ENCODE measurements at regions not wholly inside any gene's neighbourhood (a gene's known extent, or its start where the extent isn't known, plus 50 kb on each side); places are given as distances from the start of the nearest gene placed in this dataset.

- Histone ChIP-seq H3K9ac (ENCODE audit: insufficient read depth, low read depth, low read length) (no peak overlapping the region), H3K4me2 (ENCODE audit: low read depth, low read length) (no peak overlapping the region), H2AFZ (ENCODE audit: low read length) (no peak overlapping the region), H3K27ac (ENCODE audit: extremely low read length, insufficient read depth, low read length) (no peak overlapping the region), H3K36me3 (replicated peaks in 1 of 2; ENCODE audit: control insufficient read depth in 1 of 2, insufficient read depth in 2 of 2, low read length in 2 of 2) (no peaks in the 10 kb centered on the region), H3K27me3 (ENCODE audit: control insufficient read depth in 1 of 2, insufficient read depth in 2 of 2, low read length in 2 of 2) (no peaks in the 10 kb centered on the region), H3K4me3 (replicated peaks in 1 of 3; ENCODE audit: insufficient read depth in 1 of 3, low read depth in 2 of 3, low read length in 3 of 3) (no peak overlapping the region), H3K4me1 (ENCODE audit: insufficient read depth, low read length) (no peaks in the 10 kb centered on the region), H3K9me3 (ENCODE audit: low read length) (peaks cover 38% of the 10 kb centered on the region), H3K79me2 (ENCODE audit: insufficient read depth, low read length) (no peaks in the 10 kb centered on the region), H4K20me1 (ENCODE audit: insufficient read depth, low read length) (no peaks in the 10 kb centered on the region)
- WGBS (ENCODE audit: low lambda C conversion rate), result 45% methylated on average over 10 of the region's 11 CpGs
- no TSS peak for BruUV-seq (replicated peaks)
- intact Hi-C loops (cut with micrococcal nuclease; ENCODE audit: unreplicated experiment), result no loop called here
- FAIRE-seq, result no peak
- TF ChIP-seq, protein P1, sequence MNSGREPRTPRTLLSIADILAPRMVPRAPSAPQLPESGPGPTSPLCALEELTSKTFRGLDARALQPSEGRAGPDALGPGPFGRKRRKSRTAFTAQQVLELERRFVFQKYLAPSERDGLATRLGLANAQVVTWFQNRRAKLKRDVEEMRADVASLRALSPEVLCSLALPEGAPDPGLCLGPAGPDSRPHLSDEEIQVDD (CRISPR knock-in tag; IDR thresholded peaks at IDR 0.05; ENCODE audit: borderline replicate concordance), result no peak
- no peak for TF ChIP-seq ZNF570 (CRISPR knock-in tag; IDR thresholded peaks at IDR 0.05; ENCODE audit: borderline replicate concordance)
- TF ChIP-seq CCDC6 (CRISPR knock-in tag; IDR thresholded peaks at IDR 0.05), result no peak
- no peak for TF ChIP-seq KLF6 (CRISPR knock-in tag; IDR thresholded peaks at IDR 0.05)
- TF ChIP-seq PHF5A (CRISPR knock-in tag; IDR thresholded peaks at IDR 0.05; ENCODE audit: low read depth, unreplicated experiment), result no peak
- TF ChIP-seq ZBTB2 (CRISPR knock-in tag; IDR thresholded peaks at IDR 0.05; ENCODE audit: low read depth), result no peak
- TF ChIP-seq ZMYM2 (CRISPR knock-in tag; IDR thresholded peaks at IDR 0.05), result no peak
- no peak for TF ChIP-seq BRF2 (CRISPR knock-in tag; IDR thresholded peaks at IDR 0.05)
- no peak for TF ChIP-seq TFDP2 (CRISPR knock-in tag; IDR thresholded peaks at IDR 0.05)
- no peak for TF ChIP-seq MED8 (CRISPR knock-in tag; IDR thresholded peaks at IDR 0.05; ENCODE audit: insufficient replicate concordance)
- no peak for TF ChIP-seq ZNF549 (CRISPR knock-in tag; IDR thresholded peaks at IDR 0.05)
- no peak for TF ChIP-seq ARNT (IDR thresholded peaks at IDR 0.05)
- no peak for TF ChIP-seq UBTF (CRISPR knock-in tag; IDR thresholded peaks at IDR 0.05)
- no peak for TF ChIP-seq ZNF781 (CRISPR knock-in tag; IDR thresholded peaks at IDR 0.05; ENCODE audit: borderline replicate concordance, not compliant biosample characterization)
- no peak for TF ChIP-seq IKZF4 (CRISPR knock-in tag; IDR thresholded peaks at IDR 0.05; ENCODE audit: borderline replicate concordance, low read depth, not compliant biosample characterization)
- CTCF ChIA-PET (ENCODE audit: low intra/inter-chr PET ratio, low total read pairs), result no interaction called here
- ATAC-seq, result no peak
- no peak for DNase-seq (ENCODE audit: low spot score)
- in situ Hi-C loops (cut with HindIII; ENCODE audit: extremely low pct_ligation_motif_present, low pct_unique_long_range_greater_than_20kb), result no loop called here
- POLR2A ChIA-PET, result no interaction called here
Observed at GRCh38 chr7:153847828-153848227, 204.4 kb upstream of the DPP6 start.
